HG02588 (cell line): ENCODE measurements at regions not wholly inside any gene's neighbourhood (a gene's known extent, or its start where the extent isn't known, plus 50 kb on each side); places are given as distances from the start of the nearest gene placed in this dataset.
"Not testable (repeated sequence)": the region's sequence is repeated elsewhere in the genome, so short reads cannot be mapped to it uniquely, and the experiment has no call there.

ENCODE experiments used
- ATAC-seq: cut with Tn5 transposase; IDR thresholded peaks from one replicate; pipeline ENCODE4 v1.9.1; 2021; ENCODE audit warnings: mild to moderate bottlenecking, moderate library complexity; ENCODE audit not compliant: unreplicated experiment

- ATAC-seq: not testable (repeated sequence)
Measured at GRCh38 chr21:27979446-27979845, 1012.6 kb upstream of the ADAMTS5 start.

GRCh38 chr21:27975514-27975913 lies 1008.6 kb upstream of the ADAMTS5 start:
- ATAC-seq: no peak

GRCh38 chr21:27974152-27974551 lies 1007.3 kb upstream of the ADAMTS5 start:
- not testable (repeated sequence) for ATAC-seq

GRCh38 chr21:27968240-27968639 lies 1001.4 kb upstream of the ADAMTS5 start:
- ATAC-seq: not testable (repeated sequence)

- ATAC-seq: no peak
Measured at GRCh38 chr21:27954543-27955165, 987.8 kb upstream of the ADAMTS5 start.

GRCh38 chr21:27953340-27954045 lies 986.6 kb upstream of the ADAMTS5 start:
- no peak for ATAC-seq

- ATAC-seq: not testable (repeated sequence)
Measured at GRCh38 chr21:27949093-27949492, 982.2 kb upstream of the ADAMTS5 start.

GRCh38 chr21:27930108-27930767 lies 963.4 kb upstream of the ADAMTS5 start:
- ATAC-seq: not testable (repeated sequence)

- ATAC-seq: not testable (repeated sequence)
Measured at GRCh38 chr21:27929179-27929578, 962.3 kb upstream of the ADAMTS5 start.

- not testable (repeated sequence) for ATAC-seq
Measured at GRCh38 chr21:27928534-27929115, 961.7 kb upstream of the ADAMTS5 start.

GRCh38 chr21:27921421-27921820 lies 954.5 kb upstream of the ADAMTS5 start:
- ATAC-seq: not testable (repeated sequence)

GRCh38 chr21:27917966-27918365 lies 951.1 kb upstream of the ADAMTS5 start:
- not testable (repeated sequence) for ATAC-seq

- ATAC-seq: not testable (repeated sequence)
Measured at GRCh38 chr21:27916326-27916725, 949.4 kb upstream of the ADAMTS5 start.

GRCh38 chr21:27912133-27912532 lies 945.2 kb upstream of the ADAMTS5 start:
- ATAC-seq: not testable (repeated sequence)

GRCh38 chr21:27909487-27909886 lies 942.6 kb upstream of the ADAMTS5 start:
- ATAC-seq: not testable (repeated sequence)

GRCh38 chr21:27908816-27909215 lies 941.9 kb upstream of the ADAMTS5 start:
- ATAC-seq: not testable (repeated sequence)

GRCh38 chr21:27902904-27903303 lies 936.0 kb upstream of the ADAMTS5 start:
- not testable (repeated sequence) for ATAC-seq

GRCh38 chr21:27893619-27894018 lies 926.7 kb upstream of the ADAMTS5 start:
- ATAC-seq: not testable (repeated sequence)

- ATAC-seq: not testable (repeated sequence)
Measured at GRCh38 chr21:27891495-27891894, 924.6 kb upstream of the ADAMTS5 start.

GRCh38 chr21:27887808-27888455 lies 921.0 kb upstream of the ADAMTS5 start:
- not testable (repeated sequence) for ATAC-seq

- ATAC-seq: no peak
Measured at GRCh38 chr21:27885296-27885711, 918.4 kb upstream of the ADAMTS5 start.
